Astrocyte of the hippocampus (primary cell): ENCODE measurements at regions not wholly inside any gene's neighbourhood (a gene's known extent, or its start where the extent isn't known, plus 50 kb on each side); places are given as distances from the start of the nearest gene placed in this dataset.

Experiments used
- DNase-seq: peaks from one replicate; pipeline ENCODE4 v3.0.0; 2011; ENCODE audit warnings: low read depth, low spot score

- DNase-seq = no peak
These were observed 399.4 kb upstream of the NUDT12 start for GRCh38 chr5:103962023-103962422.

GRCh38 chr5:103953601-103954382 lies 391.2 kb upstream of the NUDT12 start:
- no peak for DNase-seq

DNA sequence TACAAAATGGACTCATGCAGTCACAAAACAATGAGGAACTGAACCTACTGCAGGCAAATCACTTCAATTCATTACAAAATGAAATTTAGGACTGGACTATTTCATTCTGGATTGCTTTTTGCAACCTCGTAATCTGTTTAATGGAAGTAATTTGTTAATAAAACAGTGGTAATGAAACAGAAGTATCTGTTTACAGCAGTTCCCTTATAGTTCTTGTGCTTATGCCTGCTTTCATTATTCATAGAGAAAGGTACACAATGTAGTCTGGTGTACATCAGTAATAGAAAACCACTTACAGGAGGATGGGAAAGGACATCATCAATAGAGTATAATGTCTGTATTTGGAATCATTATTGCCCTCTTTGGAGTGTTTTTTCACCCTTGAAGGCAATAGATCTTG lies 389.2 kb upstream of the NUDT12 start:
- DNase-seq = no peak

GRCh38 chr5:103943230-103943629 lies 380.6 kb upstream of the NUDT12 start:
- DNase-seq = no peak

- DNase-seq = no peak
These were observed 380.1 kb upstream of the NUDT12 start for GRCh38 chr5:103942587-103943186.

- DNase-seq = no peak
These were observed 379.0 kb upstream of the NUDT12 start for GRCh38 chr5:103941596-103941995.

GRCh38 chr5:103938146-103938695 lies 375.6 kb upstream of the NUDT12 start:
- DNase-seq = no peak

DNA sequence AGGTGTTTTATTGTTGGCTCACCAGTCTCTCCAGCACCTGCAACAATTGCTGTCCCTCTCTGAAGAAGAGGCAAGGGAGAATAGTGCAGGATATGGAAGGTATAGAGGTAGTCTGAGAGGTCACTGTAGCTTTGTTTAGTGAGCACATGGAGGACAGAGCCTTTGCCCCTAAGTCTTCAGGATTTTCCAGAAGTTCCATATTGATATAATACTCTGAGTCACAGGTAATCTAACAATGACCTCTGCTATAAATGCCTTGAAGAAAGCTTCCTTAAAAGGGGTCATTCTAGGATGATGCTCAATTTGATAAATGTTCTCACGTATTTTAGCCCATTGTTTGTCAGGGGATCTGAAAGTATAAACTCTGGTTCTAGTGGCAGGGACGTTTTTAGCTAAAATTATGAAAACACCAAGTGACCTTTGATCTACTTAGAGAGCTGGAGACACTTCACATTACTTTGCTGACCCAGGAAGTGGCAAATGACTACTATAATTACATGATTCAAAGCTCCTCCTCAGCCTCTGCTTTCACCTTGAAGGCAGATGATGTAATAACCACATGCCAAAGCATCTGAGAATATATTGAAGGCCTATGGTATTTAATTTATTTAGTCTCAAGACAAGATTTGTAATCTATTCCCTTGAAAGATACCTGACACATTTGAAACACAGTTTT lies 366.9 kb upstream of the NUDT12 start:
- DNase-seq = peak; percentile 32

GRCh38 chr5:103927739-103928138 lies 365.1 kb upstream of the NUDT12 start:
- DNase-seq = no peak

DNA sequence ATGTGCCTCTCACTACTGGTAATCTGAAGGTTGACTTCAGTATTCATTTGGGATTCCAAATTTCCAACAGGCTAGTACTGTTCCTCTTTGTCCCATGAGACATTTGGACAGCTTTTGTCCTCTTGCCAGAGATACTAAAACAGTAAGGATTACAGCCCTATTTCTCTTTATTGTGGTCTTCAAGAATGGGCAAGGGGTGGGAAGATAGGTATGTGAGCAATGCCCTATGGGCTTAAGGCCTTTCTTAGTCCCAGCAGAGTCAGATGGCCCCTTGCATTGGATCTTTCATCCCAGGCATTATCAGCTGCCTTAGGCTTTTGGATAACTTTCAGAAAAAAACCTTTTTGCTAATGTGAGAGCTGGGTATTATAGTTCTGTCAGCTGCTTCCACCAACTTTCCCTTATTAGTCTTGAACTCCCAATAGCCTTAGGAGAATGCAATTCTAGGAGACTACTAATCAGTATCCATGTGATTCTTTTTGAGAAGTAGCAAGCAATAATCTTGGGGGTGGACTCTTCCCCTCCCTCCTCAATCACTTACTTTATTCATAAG lies 361.1 kb upstream of the NUDT12 start:
- peak; percentile 35 for DNase-seq

DNA sequence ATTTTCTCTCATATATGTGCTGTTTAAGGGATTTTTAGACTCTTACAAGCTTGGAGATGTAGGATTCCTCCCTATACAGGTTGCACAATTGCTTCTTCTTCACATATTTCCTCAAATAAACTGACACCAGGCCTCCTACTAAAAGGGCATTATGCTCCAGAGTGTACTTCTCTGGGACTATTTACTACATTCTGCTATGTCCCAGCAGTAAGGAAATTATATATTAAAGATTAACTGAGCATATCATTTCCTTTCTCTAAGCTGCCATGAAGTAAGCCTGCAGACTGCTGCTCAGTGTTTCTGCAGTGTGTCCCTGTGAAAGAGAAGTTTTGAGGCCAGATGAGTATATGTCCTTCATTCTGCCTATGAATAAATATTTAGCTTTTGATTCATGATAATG lies 356.9 kb upstream of the NUDT12 start:
- DNase-seq = no peak

DNA sequence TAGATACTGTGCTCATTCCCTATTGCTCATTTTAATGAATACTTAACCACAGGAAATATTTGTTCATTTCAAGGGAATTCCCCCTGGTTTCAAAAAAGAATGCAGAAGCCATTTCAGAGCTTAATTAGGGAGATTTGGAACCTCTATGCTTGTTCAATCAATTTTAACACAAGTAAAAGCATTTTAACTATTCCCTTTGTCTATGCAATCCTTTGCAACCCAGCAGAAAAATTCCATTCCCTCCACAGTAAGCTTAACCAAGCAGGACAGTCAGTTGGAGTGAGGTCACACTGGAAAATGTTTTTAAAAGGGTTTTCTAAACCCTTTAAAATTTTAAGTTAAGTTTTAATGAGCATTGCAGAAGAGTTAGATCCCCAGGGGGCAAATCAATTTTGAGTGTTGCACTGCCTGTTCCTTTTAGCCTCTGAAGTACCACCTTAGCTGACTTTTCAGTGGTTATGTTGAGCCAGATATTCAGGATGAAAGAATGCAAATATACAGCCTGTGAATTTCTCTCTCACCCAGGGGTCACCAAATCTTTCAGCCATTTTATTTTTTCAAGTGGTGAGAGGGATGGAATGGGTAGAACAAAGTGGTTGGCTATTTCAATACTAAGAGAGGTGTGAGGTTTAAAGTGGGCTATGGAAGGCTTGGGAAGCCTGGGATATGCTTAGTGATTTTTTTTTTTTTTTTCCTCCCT lies 356.2 kb upstream of the NUDT12 start:
- peak; percentile 92 for DNase-seq

DNA sequence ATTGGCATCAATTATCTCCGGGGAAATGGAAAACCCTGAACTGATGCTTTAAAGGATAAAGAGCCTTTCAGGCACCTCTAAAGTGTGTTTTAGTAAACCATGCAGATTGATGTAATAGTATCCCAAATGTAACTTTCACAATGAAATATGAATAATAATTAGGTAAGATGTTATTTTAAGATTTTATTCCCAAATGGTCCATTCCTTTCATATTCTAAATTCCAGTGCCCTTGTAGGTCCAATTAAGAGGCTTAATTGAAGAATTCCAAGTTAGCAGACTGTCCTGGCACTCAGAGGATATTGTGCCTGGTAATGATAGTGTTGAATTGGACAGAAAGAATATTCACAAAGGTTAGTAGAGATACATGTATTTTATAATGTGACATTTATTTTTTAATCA lies 352.5 kb upstream of the NUDT12 start:
- DNase-seq = peak; percentile 28

DNA sequence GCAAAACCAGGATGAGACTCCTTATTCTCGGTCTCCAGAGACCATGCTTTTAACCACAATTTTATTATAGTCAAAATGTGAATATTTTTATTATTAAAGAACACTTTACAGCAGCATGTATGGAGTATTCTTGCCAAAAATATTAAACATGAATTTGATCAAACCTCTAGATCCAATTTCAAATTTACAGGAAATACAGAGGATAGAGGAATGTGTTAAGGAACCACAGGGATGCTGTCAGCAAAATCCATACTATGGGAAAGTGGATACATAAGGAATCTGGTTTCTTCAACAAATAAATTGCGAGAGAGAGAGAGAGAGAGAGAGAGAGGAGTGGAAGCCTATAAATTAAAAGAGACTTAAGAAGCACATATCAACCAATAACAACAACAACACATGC lies 348.2 kb upstream of the NUDT12 start:
- no peak for DNase-seq

GRCh38 chr5:103910011-103910410 lies 347.4 kb upstream of the NUDT12 start:
- peak; percentile 33 for DNase-seq

GRCh38 chr5:103909391-103909790 lies 346.8 kb upstream of the NUDT12 start:
- DNase-seq = no peak

DNA sequence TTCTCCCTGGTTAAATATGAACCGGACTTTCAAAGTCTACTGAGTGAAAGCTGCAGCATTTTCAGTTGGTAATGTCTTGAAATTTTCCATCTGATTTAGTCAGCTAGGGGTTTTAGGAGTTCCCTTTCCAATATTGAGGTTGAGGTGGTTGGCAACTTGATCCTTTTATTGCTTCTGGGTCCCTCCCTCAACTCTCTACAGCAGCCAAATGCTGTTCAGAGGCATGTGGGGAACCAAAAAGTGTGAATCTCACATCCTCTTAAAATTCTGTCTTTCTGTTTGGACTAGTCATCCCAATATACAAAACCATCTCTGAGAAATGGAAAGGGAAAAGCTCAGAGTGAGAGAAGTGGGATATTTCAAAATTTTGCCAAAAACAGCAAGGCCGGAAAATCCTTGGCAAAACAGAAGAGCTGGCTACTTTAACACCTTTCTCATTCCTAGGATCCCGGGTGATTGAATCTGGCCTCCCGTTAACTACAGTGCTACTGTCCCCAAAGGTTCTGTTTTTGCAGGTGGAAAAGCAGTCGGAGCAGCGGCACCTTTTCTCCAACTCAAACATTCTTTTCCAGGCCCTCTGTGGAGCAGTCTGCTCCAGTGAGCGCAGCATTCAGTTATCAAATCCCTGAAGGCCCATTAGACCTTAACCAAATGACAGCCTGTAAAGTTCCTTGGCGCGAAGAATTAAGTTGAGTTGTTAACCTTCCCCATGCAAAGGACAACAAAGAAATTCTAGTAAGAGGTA lies 345.9 kb upstream of the NUDT12 start:
- DNase-seq = no peak

DNA sequence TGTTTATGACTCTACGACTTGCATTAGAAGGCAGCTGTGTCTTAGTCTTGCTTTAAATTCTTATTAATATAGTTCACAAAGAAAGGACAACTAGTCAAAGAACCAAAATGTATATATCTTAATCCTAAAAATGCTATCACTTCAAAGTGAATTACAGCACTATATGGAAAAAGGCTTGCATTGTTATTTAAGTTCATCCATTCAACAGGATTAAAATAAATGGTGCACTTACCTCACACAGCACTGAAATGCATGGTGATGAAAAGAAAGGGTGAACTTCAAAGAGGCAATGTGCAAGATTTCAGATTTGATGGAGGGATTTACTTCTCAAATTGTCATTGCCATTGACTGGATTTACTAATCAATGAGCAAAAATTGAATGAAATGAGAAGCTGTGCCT lies 344.4 kb upstream of the NUDT12 start:
- no peak for DNase-seq

DNA sequence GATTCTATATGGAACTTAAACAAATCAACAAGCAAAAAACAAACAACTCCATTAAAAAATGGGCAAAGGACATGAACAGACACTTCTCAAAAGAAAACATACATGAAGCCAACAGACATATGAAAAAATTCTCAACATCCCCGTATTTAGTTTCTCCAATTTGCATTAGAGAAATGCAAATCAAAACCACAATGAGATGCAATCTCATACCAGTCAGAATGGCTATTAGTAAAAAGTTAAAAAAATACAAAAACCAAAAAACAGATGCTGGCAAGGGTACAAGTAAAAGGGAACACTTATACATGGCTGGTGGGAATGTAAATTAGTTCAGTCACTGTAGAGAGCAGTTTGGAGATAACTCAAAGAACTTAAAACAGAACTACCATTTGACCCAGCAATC lies 342.1 kb upstream of the NUDT12 start:
- no peak for DNase-seq

GRCh38 chr5:103902893-103903292 lies 340.3 kb upstream of the NUDT12 start:
- no peak for DNase-seq

DNA sequence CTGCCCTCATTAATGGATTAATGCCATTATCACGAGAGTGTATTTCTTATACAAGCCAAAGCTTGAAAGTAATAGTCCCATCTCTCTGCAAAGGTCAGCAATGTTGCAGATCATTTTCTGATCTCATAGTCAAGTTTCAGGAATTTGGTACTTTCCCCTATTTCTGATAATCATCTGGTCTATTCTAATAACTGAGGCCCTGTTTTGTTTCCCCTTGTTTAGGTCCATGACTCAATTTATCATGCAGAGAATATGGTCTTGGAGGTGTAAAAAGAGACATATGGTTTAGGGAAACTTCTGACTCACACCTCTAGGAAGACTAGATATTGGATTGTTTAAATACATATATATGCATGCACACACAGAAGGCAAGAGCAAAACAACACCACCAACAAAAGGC lies 339.3 kb upstream of the NUDT12 start:
- DNase-seq = no peak
